ENCODE measurements at regions not wholly inside any gene's neighbourhood (a gene's known extent, or its start where the extent isn't known, plus 50 kb on each side); places are given as distances from the start of the nearest gene placed in this dataset.

GRCh38 chr6:125658136-125658535, 91.3 kb upstream of the HEY2 start:
- TF ChIP-seq, protein P1, sequence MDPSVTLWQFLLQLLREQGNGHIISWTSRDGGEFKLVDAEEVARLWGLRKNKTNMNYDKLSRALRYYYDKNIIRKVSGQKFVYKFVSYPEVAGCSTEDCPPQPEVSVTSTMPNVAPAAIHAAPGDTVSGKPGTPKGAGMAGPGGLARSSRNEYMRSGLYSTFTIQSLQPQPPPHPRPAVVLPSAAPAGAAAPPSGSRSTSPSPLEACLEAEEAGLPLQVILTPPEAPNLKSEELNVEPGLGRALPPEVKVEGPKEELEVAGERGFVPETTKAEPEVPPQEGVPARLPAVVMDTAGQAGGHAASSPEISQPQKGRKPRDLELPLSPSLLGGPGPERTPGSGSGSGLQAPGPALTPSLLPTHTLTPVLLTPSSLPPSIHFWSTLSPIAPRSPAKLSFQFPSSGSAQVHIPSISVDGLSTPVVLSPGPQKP (IDR thresholded peaks at IDR 0.05; ENCODE audit: borderline replicate concordance, low read depth, low read length) = no peak
- TF ChIP-seq RCOR1 (IDR thresholded peaks at IDR 0.05; ENCODE audit: insufficient replicate concordance, low read length) (no peak), CTCF (conservative IDR thresholded peaks at IDR 0.05; ENCODE audit: low read depth, low read length) (no peak), RAD21 (IDR thresholded peaks at IDR 0.05; ENCODE audit: low read length) (no peak), MAFK (IDR thresholded peaks at IDR 0.05; ENCODE audit: low read depth, low read length) (no peak), MXI1 (IDR thresholded peaks at IDR 0.05; ENCODE audit: borderline replicate concordance, low read depth, low read length) (no peak), POLR2A (IDR thresholded peaks at IDR 0.05; ENCODE audit: low read depth, low read length) (no peak), CEBPB (IDR thresholded peaks at IDR 0.05; ENCODE audit: low read depth, low read length) (no peak), MAZ (IDR thresholded peaks at IDR 0.05; ENCODE audit: borderline replicate concordance, low read depth, low read length) (no peak)
- TF ChIP-seq, protein P2, sequence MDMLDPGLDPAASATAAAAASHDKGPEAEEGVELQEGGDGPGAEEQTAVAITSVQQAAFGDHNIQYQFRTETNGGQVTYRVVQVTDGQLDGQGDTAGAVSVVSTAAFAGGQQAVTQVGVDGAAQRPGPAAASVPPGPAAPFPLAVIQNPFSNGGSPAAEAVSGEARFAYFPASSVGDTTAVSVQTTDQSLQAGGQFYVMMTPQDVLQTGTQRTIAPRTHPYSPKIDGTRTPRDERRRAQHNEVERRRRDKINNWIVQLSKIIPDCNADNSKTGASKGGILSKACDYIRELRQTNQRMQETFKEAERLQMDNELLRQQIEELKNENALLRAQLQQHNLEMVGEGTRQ (IDR thresholded peaks at IDR 0.05; ENCODE audit: low read depth, low read length) = no peak
